ENCODE measurements at regions not wholly inside any gene's neighbourhood (a gene's known extent, or its start where the extent isn't known, plus 50 kb on each side); places are given as distances from the start of the nearest gene placed in this dataset.
"Not testable (repeated sequence)": the region's sequence is repeated elsewhere in the genome, so short reads cannot be mapped to it uniquely, and the experiment has no call there.

GRCh38 chr10:33666686-33667480, 332.4 kb upstream of the NRP1 start:
- no peak overlapping the region for H3K4me3 Mint-ChIP-seq
- no peaks in the 10 kb centered on the region for H3K36me3 Mint-ChIP-seq (ENCODE audit: low read depth)
- peaks cover 2% of the 10 kb centered on the region for H3K27me3 Mint-ChIP-seq (ENCODE audit: low read depth)
- H3K4me1 Mint-ChIP-seq (ENCODE audit: low read depth): no peaks in the 10 kb centered on the region
- no peak overlapping the region for H3K27ac Mint-ChIP-seq
- peaks cover 10% of the 10 kb centered on the region for H3K9me3 Mint-ChIP-seq

GRCh38 chr10:33665501-33665900, 331.0 kb upstream of the NRP1 start:
- Mint-ChIP-seq H3K4me1 (ENCODE audit: low read depth) (no peaks in the 10 kb centered on the region), H3K4me3 (no peak overlapping the region), H3K27ac (no peak overlapping the region), H3K9me3 (peaks cover 10% of the 10 kb centered on the region), H3K27me3 (ENCODE audit: low read depth) (peaks cover 3% of the 10 kb centered on the region), H3K36me3 (ENCODE audit: low read depth) (no peaks in the 10 kb centered on the region)

- Mint-ChIP-seq H3K27ac (no peak overlapping the region), H3K36me3 (ENCODE audit: low read depth) (no peaks in the 10 kb centered on the region), H3K4me3 (no peak overlapping the region)
Observed at GRCh38 chr10:33664070-33664469, 329.6 kb upstream of the NRP1 start.

GRCh38 chr10:33661580-33662336, 327.3 kb upstream of the NRP1 start:
- H3K9me3 Mint-ChIP-seq: peaks cover 10% of the 10 kb centered on the region
- H3K4me3 Mint-ChIP-seq: no peak overlapping the region
- no peak overlapping the region for H3K27ac Mint-ChIP-seq
- no peaks in the 10 kb centered on the region for H3K36me3 Mint-ChIP-seq (ENCODE audit: low read depth)
- no peaks in the 10 kb centered on the region for H3K4me1 Mint-ChIP-seq (ENCODE audit: low read depth)
- peaks cover 3% of the 10 kb centered on the region for H3K27me3 Mint-ChIP-seq (ENCODE audit: low read depth)

More at GRCh38 chr10:33664070-33664469, 329.6 kb upstream of the NRP1 start:
- Mint-ChIP-seq H3K9me3 (peaks cover 10% of the 10 kb centered on the region), H3K4me1 (ENCODE audit: low read depth) (no peaks in the 10 kb centered on the region), H3K27me3 (ENCODE audit: low read depth) (peaks cover 3% of the 10 kb centered on the region)

- H3K27ac Mint-ChIP-seq: no peak overlapping the region
Observed at GRCh38 chr10:33660329-33660728, 325.9 kb upstream of the NRP1 start.

GRCh38 chr10:33657913-33658312, 323.4 kb upstream of the NRP1 start:
- Mint-ChIP-seq H3K4me1 (ENCODE audit: low read depth) (peaks cover 1% of the 10 kb centered on the region), H3K9me3 (peaks cover 5% of the 10 kb centered on the region), H3K36me3 (ENCODE audit: low read depth) (no peaks in the 10 kb centered on the region), H3K27me3 (ENCODE audit: low read depth) (peaks cover 3% of the 10 kb centered on the region), H3K4me3 (no peak overlapping the region), H3K27ac (no peak overlapping the region)

More at GRCh38 chr10:33660329-33660728, 325.9 kb upstream of the NRP1 start:
- H3K4me3 Mint-ChIP-seq: no peak overlapping the region
- H3K4me1 Mint-ChIP-seq (ENCODE audit: low read depth): peaks cover 1% of the 10 kb centered on the region
- peaks cover 10% of the 10 kb centered on the region for H3K9me3 Mint-ChIP-seq
- H3K27me3 Mint-ChIP-seq (ENCODE audit: low read depth): peaks cover 3% of the 10 kb centered on the region
- H3K36me3 Mint-ChIP-seq (ENCODE audit: low read depth): no peaks in the 10 kb centered on the region

- no peak overlapping the region for H3K4me3 Mint-ChIP-seq
- no peak overlapping the region for H3K27ac Mint-ChIP-seq
- peaks cover 5% of the 10 kb centered on the region for H3K9me3 Mint-ChIP-seq
- no peaks in the 10 kb centered on the region for H3K36me3 Mint-ChIP-seq (ENCODE audit: low read depth)
- H3K27me3 Mint-ChIP-seq (ENCODE audit: low read depth): peaks cover 3% of the 10 kb centered on the region
- peaks cover 1% of the 10 kb centered on the region for H3K4me1 Mint-ChIP-seq (ENCODE audit: low read depth)
Observed at GRCh38 chr10:33657154-33657908, 322.9 kb upstream of the NRP1 start.

- peaks cover 5% of the 10 kb centered on the region for H3K9me3 Mint-ChIP-seq
- no peaks in the 10 kb centered on the region for H3K27me3 Mint-ChIP-seq (ENCODE audit: low read depth)
- H3K36me3 Mint-ChIP-seq (ENCODE audit: low read depth): no peaks in the 10 kb centered on the region
- no peak overlapping the region for H3K4me3 Mint-ChIP-seq
- H3K27ac Mint-ChIP-seq: no peak overlapping the region
- H3K4me1 Mint-ChIP-seq (ENCODE audit: low read depth): peaks cover 1% of the 10 kb centered on the region
Observed at GRCh38 chr10:33655921-33656320, 321.5 kb upstream of the NRP1 start.

- Mint-ChIP-seq H3K9me3 (peaks cover 5% of the 10 kb centered on the region), H3K27ac (no peak overlapping the region), H3K4me3 (no peak overlapping the region), H3K36me3 (ENCODE audit: low read depth) (no peaks in the 10 kb centered on the region), H3K27me3 (ENCODE audit: low read depth) (no peaks in the 10 kb centered on the region), H3K4me1 (ENCODE audit: low read depth) (peaks cover 1% of the 10 kb centered on the region)
Observed at GRCh38 chr10:33655165-33655815, 320.8 kb upstream of the NRP1 start.

- H3K27me3 Mint-ChIP-seq (ENCODE audit: low read depth): no peaks in the 10 kb centered on the region
- H3K4me3 Mint-ChIP-seq: no peak overlapping the region
- H3K27ac Mint-ChIP-seq: no peak overlapping the region
- peaks cover 5% of the 10 kb centered on the region for H3K9me3 Mint-ChIP-seq
- no peaks in the 10 kb centered on the region for H3K36me3 Mint-ChIP-seq (ENCODE audit: low read depth)
- H3K4me1 Mint-ChIP-seq (ENCODE audit: low read depth): peaks cover 1% of the 10 kb centered on the region
Observed at GRCh38 chr10:33653584-33654367, 319.3 kb upstream of the NRP1 start.

- Mint-ChIP-seq H3K36me3 (ENCODE audit: low read depth) (no peaks in the 10 kb centered on the region), H3K27ac (no peak overlapping the region), H3K4me3 (no peak overlapping the region), H3K4me1 (ENCODE audit: low read depth) (peaks cover 1% of the 10 kb centered on the region), H3K9me3 (peaks cover 5% of the 10 kb centered on the region), H3K27me3 (ENCODE audit: low read depth) (no peaks in the 10 kb centered on the region)
Observed at GRCh38 chr10:33652870-33653269, 318.4 kb upstream of the NRP1 start.

GRCh38 chr10:33650131-33650530, 315.7 kb upstream of the NRP1 start:
- H3K9me3 Mint-ChIP-seq; H3K27me3 Mint-ChIP-seq (ENCODE audit: low read depth); H3K4me1 Mint-ChIP-seq (ENCODE audit: low read depth); H3K27ac Mint-ChIP-seq; H3K4me3 Mint-ChIP-seq; H3K36me3 Mint-ChIP-seq (ENCODE audit: low read depth): not testable (repeated sequence)

GRCh38 chr10:33643042-33643441, 308.6 kb upstream of the NRP1 start:
- Mint-ChIP-seq H3K27ac (no peak overlapping the region), H3K36me3 (ENCODE audit: low read depth) (no peaks in the 10 kb centered on the region), H3K4me3 (no peak overlapping the region), H3K4me1 (ENCODE audit: low read depth) (no peaks in the 10 kb centered on the region), H3K9me3 (no peaks in the 10 kb centered on the region), H3K27me3 (ENCODE audit: low read depth) (no peaks in the 10 kb centered on the region)
